GM18870 (cell line): ENCODE measurements at regions not wholly inside any gene's neighbourhood (a gene's known extent, or its start where the extent isn't known, plus 50 kb on each side); places are given as distances from the start of the nearest gene placed in this dataset.
"Not testable (repeated sequence)": the region's sequence is repeated elsewhere in the genome, so short reads cannot be mapped to it uniquely, and the experiment has no call there.

Experiments used
- ATAC-seq: cut with Tn5 transposase; IDR thresholded peaks from one replicate; pipeline ENCODE4 v1.9.1; 2021; ENCODE audit warnings: moderate library complexity; ENCODE audit not compliant: unreplicated experiment

DNA sequence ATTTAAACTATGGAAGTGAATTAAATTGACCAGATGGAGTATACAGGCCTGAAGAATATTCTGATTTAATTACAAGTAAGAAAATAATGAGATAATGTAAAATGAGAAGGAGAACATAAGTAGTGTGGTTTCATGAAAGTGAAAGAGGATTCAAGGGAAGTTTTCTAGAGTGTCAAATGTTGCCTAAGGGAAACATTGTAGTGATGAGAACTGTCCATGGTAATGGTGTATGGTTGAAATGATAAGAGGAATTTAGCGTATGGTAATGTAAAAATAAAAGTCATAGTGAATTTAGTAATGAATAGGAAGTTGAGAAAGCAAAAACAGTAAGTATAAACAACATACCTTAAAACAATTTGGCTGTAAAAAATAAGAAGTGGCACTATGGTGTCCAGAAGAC is 1954.6 kb upstream of the FLRT2 start:
- ATAC-seq = no peak

DNA sequence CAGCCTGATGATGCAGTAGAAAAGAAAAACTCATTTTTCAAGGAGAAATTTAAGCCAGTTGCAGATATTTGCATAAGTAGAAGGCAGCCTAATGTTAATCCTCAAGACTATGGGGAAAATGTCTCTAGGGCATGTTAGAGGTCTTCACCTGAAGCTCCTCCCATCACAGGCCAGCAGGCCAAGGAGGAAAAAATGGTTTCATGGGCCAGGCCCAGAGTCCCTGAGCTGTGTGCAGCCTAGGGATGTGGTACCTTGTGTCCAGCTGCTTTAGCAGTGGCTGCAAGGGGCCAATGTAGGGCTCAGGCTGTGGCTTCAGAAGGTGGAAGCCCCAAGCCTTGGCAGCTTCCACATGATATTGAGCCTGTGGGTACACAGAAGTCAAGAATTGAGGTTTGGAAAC is 1946.7 kb upstream of the FLRT2 start:
- ATAC-seq = no peak

- no peak for ATAC-seq
Measured at GRCh38 chr14:83594874-83595273, 1935.1 kb upstream of the FLRT2 start.

- ATAC-seq = no peak
Measured at GRCh38 chr14:83607682-83608081, 1922.3 kb upstream of the FLRT2 start.

GRCh38 chr14:83611491-83611890 is 1918.5 kb upstream of the FLRT2 start:
- no peak for ATAC-seq

DNA sequence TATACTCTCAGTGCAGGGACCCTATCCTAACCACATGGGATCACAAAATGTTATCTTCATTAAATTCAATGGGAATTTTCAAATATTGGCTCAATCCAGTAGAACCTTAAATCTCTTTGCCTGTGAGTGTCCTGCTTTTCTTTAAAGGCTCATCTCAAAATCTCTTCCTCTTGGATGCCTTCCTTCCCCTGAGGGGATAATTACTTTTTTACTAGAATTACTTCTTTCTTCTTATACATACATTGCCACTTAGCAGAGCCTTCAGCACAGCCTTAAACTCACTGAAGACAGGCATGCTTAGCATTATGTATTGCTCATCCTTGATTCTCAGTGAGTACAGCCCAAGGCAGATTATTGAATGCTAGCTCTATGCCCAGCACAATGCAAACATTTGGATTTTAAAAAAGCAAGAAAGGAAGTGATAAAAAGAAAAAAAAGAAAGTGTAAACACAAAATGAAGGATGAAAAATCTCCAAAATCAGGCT is 1918.0 kb upstream of the FLRT2 start:
- no peak for ATAC-seq

GRCh38 chr14:83614956-83615355 is 1915.0 kb upstream of the FLRT2 start:
- ATAC-seq = no peak

GRCh38 chr14:83624541-83624940 is 1905.4 kb upstream of the FLRT2 start:
- no peak for ATAC-seq

DNA sequence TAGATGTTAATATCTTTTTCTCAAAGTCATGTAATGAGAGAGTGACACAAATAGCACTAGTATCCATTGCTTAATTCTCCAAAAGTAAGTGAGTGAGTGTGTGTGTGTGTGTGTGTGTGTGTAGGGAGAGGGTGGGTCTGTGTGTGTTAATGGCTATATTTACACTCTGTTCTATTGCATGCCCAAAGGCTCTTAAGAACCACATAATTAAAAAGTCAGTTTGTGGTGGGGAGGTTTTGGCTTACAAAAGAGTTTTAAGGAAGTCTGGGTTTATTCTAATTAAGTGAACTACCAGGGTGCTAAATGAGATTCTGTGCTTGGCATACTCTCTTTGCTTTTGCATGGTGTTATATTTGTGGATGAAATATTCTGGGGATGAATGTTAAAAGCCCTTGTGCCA is 1897.6 kb upstream of the FLRT2 start:
- ATAC-seq = no peak

DNA sequence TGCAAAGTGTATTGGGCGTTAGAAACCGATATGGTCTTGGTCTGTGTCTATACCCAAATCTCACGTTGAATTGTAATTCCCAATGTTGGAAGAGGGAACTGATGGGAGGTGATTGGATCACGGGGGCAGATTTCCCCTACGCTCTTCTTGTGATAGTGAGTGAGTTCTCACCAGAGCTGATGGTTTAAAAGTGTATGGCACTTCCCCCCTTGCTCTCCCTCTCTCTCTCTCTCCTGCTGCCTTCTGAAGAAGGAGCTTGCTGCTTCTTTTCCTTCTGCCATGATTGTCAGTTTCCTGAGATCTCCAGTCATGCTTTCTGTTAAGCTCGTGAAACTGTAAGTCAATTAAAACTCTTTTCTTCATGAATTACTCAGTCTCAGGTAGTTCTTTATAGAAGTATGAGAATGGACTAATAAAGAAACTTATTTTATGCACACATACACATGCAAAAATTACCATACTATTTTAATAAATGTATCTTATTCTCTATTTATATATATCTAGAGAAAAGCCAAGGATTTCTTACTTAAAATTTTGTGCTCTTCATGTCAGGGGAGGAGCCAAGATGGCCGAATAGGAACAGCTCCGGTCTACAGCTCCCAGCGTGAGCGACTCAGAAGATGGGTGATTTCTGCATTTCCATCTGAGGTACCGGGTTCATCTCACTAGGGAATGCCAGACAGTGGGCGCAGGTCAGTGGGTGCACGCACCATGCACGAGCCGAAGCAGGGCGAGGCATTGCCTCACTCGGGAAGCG is 1891.0 kb upstream of the FLRT2 start:
- ATAC-seq = no peak

DNA sequence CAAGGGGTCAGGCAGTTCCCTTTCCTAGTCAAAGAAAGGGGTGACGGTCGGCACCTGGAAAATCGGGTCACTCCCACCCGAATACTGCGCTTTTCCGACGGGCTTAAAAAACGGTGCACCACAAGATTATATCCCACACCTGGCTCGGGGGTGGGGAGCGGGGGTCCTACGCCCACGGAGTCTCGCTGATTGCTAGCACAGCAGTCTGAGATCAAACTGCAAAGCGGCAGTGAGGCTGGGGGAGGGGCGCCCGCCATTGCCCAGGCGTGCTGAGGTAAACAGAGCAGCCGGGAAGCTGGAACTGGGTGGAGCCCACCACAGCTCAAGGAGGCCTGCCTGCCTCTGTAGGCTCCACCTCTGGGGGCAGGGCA is 1890.5 kb upstream of the FLRT2 start:
- not testable (repeated sequence) for ATAC-seq

DNA sequence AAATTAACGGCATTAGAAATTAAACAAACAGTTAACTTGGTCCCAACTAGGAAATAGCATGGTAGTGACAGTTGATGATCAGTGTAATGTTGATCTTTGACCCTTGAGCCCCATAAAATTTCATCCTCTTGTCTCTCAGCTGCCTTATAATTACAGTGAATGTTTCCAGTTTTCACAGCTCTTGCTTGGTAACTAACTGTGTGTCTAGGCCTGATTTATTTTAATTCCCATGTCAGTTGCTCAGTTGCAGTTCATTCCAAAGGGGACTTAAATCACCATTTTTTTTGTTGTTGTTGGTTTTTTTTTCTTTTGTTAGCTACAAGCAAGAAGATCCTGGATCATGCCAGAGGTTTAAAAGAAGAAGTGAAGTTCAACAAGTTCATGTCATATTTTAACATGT is 1883.7 kb upstream of the FLRT2 start:
- ATAC-seq = no peak

DNA sequence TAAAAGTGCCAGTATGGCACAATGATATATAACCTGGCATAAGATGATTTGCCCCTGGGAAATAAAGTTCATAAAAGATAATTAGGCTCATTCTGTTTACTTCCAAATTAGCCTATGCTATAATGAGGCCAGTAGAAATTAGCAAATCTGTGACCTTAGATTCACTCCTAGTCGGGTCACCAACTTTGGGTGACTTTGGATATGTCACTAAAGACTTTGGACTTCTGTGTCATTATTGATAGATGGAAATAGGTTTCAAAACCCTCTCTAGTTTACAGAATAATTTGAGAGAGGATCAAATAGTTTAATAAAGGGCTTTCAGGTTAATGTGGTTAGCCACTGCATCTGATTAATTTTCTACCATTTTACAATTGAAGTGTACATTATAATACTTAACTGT is 1869.3 kb upstream of the FLRT2 start:
- ATAC-seq = no peak

DNA sequence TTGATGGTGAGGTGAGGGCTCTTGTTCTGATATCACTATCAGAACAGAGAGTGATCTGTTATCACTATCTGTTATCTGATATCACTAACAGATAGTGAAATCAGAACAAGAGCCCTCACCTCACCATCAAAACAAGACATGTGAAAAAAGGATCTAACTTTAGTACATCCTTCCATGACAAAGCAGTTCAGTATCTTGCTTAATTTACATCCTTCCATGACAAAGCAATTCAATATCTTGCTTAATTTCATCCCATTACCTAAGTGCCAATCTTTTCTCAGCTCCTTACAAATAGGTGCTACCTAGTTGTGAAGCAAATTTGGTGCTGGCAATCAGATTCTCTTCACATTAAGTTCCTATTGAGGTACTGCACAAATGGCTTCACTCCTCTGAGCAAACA is 1865.6 kb upstream of the FLRT2 start:
- no peak for ATAC-seq

DNA sequence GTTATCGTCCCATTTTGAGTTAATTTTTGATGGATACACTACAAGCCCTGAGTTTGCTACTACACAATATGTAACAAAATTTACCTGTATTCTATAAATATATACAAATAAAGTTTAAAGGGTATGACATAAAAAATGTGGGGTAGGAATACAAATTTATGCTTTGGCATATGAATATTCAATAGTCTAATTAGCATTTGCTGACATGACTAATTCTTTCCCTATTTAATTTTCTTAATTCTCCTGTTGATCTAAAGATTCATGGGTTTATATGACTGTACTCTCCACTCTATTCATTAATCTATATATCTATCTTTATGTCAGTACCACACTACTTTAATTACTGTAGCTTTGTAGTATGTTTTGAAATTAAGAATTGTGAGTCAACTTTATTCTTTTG is 1840.7 kb upstream of the FLRT2 start:
- ATAC-seq = no peak

DNA sequence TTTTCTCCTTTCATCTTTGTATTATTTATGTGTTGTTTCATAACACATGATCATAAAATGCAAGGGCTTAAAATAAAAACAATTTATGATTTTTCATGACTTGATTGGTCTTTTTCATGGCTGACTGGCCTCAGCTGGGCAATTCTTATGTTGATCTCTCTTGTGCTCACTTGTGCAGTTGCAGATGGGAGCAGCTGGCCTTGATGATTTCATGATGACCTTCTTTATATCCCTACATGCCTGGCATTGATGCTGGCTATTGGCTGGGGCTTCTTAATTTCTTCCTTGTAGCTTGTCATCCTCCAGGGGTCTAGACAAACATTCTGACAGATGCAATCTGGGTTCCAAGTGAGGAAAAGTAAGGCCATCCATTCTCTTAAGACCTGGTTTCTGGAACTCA is 1832.8 kb upstream of the FLRT2 start:
- no peak for ATAC-seq

GRCh38 chr14:83702619-83703018 is 1827.3 kb upstream of the FLRT2 start:
- ATAC-seq = no peak

GRCh38 chr14:83706231-83706954 is 1823.6 kb upstream of the FLRT2 start:
- no peak for ATAC-seq

GRCh38 chr14:83707056-83707455 is 1822.9 kb upstream of the FLRT2 start:
- ATAC-seq = no peak

DNA sequence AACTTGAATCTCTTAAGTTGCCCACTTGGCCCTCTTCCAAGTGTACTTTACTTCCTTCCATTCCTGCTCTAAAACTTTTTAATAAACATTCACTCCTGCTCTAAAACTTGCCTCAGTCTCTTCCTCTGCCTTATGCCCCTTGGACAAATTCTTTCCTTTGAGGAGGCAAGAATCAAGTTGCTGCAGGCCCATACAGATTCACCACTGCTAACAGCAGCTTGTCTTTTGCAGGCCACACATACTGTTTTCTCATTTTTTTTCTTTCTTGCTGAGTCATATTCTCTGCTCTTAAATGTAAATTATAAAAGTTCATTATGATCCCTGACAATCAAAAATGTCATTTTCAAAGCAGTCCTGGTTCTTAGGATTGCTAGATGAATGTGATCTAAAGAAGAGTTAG is 1820.8 kb upstream of the FLRT2 start:
- no peak for ATAC-seq

DNA sequence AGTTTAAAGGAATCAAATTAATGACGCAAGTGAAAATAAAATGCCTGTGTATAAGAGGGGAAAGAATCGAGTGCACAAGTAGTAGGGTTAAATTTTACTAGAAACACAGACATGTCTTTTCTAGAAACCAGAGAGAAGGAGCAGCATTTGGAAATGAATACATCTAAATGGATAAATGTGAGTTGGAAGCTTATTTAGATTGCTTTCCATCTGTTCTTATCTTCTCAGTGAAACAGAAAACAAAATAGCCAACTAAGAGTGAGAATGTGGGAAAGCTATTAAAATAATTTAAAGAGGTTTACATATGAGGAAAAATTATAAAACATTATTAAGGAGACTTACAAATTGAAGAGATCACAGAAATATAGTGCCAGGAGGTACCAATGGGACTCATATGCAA is 1818.9 kb upstream of the FLRT2 start:
- no peak for ATAC-seq

- ATAC-seq = no peak
Measured at GRCh38 chr14:83712418-83713129, 1817.4 kb upstream of the FLRT2 start.
